GM12873 (cell line): ENCODE measurements at regions not wholly inside any gene's neighbourhood (a gene's known extent, or its start where the extent isn't known, plus 50 kb on each side); places are given as distances from the start of the nearest gene placed in this dataset.

ENCODE experiments used
- TF ChIP-seq, protein P1 (sequence below): IDR thresholded peaks from 2 replicates; pipeline ENCODE4 v1.5.1; 2012; ENCODE audit warnings: low read depth, mild to moderate bottlenecking, moderate library complexity, low read length, control low read depth; ENCODE audit not compliant: insufficient read depth; ENCODE audit errors: missing control alignments

DNA sequence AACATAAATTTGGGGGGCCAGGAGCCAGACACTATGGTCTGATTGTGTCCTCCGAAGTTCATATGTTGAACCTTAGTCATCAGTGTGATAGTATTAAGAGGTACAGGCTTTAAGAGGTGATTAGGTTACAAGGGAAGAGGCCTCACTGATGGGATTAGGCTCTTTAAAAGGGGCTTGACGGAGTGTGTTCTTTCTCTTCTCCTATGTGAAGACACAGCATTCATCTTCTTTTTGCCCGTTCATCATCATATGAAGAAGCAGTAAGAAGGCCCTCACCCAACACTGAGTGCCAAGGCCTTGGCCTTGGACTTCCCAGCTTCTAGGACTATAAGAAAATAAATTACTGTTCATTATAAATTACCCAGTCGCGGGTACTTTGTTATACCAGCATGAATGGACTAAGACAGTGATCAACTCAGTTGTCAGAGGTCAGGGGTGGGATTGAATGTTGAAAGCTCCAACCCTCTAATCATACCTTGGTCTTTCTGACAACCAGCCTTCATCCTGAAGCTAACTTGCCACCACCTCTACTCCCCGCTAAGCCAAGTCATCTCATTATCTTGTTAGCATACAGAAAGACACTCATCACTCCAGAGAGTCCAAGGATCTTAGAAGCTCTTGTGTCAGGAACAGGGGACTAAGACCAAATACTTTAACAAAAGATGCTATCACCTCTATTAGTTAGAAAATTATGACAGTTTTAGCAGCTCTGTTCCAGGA, 543.4 kb upstream of the DIPK2B start:
- TF ChIP-seq, protein P1, sequence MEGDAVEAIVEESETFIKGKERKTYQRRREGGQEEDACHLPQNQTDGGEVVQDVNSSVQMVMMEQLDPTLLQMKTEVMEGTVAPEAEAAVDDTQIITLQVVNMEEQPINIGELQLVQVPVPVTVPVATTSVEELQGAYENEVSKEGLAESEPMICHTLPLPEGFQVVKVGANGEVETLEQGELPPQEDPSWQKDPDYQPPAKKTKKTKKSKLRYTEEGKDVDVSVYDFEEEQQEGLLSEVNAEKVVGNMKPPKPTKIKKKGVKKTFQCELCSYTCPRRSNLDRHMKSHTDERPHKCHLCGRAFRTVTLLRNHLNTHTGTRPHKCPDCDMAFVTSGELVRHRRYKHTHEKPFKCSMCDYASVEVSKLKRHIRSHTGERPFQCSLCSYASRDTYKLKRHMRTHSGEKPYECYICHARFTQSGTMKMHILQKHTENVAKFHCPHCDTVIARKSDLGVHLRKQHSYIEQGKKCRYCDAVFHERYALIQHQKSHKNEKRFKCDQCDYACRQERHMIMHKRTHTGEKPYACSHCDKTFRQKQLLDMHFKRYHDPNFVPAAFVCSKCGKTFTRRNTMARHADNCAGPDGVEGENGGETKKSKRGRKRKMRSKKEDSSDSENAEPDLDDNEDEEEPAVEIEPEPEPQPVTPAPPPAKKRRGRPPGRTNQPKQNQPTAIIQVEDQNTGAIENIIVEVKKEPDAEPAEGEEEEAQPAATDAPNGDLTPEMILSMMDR = no peak

DNA sequence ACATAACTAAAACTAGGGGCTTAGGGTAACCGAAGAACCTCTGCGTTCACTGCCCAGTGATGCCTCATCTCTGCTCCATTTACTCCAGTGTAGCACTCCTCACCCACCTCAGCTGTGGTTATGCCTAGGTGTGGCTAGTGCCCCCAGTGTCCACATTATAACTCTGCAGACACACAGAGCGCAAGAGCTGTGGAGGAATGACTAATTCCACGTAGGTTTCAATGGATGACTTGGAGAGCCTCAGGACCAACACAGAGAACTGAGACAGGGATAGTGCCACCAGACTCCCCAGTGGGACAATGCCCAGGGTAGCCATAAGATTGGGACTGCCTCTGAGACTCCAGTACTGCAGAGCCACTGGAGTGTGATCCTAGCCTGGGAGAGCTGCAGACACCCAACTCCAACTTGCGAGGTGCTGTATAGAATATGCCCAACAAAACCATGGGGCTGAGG, 542.4 kb upstream of the DIPK2B start:
- TF ChIP-seq, protein P1 = peak; percentile 27

DNA sequence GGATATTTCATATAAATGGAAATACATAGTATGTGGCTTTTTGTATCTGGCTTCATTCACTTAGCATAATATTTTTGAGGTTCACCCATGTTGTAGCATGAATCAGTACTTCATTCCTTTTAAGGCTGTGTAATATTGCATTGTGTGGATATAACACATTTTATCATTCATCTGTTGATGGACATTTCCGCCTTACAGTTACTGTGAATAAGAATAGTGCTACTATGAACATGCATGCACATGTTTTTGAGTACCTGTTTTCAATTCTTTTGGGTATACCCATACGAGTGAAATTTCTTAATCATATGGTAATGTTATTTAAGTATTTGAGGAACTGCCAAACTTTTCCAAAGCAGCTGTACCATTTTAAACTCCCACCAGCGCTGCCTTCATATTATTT, 539.6 kb upstream of the DIPK2B start:
- TF ChIP-seq, protein P1 = no peak

DNA sequence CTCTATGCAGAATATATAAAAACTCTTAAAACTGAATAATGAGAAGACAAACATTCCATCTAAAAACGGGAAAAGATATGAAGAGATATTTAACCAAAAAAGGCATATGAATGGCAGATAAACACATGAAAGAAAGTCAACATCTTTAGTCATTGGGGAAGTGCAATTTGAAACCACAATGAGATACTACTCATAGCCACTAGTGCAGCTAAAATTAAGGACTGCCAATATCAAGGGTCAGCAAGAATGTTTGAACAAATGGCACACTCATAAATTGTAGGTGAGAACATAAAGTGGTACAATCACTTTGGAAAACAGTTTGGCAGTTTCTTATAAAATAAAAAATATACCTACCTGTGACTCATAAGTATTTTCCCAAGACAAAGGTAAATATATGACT, 534.9 kb upstream of the DIPK2B start:
- TF ChIP-seq, protein P1 = no peak

DNA sequence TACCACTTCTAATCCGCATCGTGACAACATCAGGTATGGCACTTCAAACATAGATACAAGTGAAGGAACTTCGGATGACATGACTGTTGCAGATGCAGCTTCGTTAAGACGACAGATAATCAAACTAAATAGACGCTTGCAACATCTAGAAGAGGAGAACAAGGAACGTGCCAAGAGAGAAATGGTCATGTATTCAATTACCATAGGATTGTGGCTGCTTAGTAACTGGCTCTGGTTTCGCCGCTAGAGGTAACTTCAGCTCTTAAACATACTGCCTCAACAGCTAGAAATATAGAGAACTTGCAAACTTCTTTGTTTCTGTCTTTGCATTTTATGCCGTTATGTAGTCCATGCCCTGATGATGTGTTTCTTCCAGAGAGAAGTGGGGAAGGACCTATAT, 530.8 kb upstream of the DIPK2B start:
- TF ChIP-seq, protein P1 = no peak

DNA sequence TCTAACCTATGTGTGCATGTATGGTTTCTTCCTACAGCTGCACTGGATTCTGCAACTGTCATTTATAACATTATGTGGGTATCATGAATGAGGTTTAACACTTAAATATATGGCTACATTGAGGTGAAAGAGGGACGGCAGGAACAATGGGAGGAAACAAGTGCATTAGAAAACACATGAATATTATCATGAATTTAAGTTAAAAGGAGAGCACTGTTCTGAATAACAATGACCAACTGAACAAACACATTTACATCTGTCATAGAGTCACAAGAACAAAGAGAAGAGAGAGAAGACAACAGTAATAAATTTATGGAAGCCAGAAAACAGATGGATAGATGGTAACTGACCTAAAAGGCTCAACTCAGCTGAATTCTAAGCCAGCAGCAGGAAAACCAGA, 527.1 kb upstream of the DIPK2B start:
- TF ChIP-seq, protein P1 = no peak

DNA sequence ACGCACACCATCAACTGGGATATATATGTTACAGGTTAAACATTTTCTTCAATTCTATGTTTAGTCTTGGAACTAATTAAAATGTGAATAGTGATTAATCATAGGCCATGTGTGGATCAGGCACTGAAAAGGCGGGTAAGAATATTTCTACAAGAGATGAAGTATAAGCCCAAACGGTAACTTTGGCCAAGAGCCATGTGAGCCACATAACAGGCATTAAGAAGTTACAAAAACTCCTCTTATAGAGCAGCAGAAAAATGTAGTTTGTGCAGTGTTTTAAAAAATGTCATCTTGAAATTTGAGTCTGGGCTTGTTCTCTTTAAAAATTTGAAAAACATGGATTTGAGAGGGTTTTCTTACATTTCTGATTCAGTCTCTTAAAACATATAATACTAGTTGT, 521.8 kb upstream of the DIPK2B start:
- TF ChIP-seq, protein P1 = no peak
